H54 (cell line): ENCODE measurements at regions not wholly inside any gene's neighbourhood (a gene's known extent, or its start where the extent isn't known, plus 50 kb on each side); places are given as distances from the start of the nearest gene placed in this dataset.

ENCODE experiments used
- DNase-seq: peaks from one replicate; pipeline ENCODE4 v3.0.0; 2011; ENCODE audit warnings: low spot score, mixed read lengths; ENCODE audit not compliant: insufficient read length
- FAIRE-seq: peaks from 3 replicates; lab custom pipeline; 2011; peaks lifted over from hg19 to GRCh38; lab: Jason Lieb, UNC
- POLR2A ChIP-seq: IDR thresholded peaks from 2 replicates; pipeline ENCODE4 v1.6.1; 2011; ENCODE audit warnings: low read depth, mild to moderate bottlenecking, low read length

DNA sequence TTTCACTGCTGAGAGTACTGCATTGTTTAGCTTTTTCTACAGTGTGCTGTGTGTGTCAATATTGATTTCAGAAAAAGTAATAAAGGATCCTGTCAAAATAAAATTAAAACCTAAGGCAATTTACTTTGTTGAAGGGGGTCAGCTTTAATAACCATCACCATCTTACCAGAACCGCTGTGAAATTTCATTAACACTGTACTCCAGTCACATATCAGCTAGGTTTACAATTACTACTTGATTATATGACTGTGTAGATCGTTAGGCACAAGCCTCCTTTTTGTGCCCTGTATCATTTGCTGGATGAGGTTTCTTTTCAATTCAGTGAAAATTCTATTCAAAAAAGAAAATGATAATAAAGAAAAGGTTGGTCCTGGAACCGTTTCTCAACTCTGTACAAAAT, 917.2 kb downstream of the CENPC start:
- DNase-seq, result no peak
- no peak for TF ChIP-seq POLR2A
- no peak for FAIRE-seq

DNA sequence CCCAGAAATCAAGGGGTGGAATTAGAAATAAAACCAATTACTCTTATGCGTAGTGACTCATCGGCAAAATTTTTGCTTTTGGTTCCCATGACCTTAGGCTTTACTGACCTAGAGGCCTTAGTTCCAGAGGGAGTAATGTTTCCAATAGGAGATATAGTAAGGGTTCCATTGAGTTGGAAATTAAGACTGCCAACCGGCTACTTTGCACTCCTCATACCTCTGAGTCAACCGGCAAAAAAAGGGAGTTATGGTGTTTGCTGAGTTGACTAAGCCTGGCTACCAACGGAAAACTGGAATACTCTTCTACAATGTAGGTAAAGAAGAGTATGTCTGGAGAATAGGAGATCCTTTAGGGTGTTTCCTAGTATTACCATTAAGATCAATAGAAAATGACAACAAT, 919.8 kb downstream of the CENPC start:
- FAIRE-seq, result no peak
- no peak for TF ChIP-seq POLR2A
- no peak for DNase-seq

DNA sequence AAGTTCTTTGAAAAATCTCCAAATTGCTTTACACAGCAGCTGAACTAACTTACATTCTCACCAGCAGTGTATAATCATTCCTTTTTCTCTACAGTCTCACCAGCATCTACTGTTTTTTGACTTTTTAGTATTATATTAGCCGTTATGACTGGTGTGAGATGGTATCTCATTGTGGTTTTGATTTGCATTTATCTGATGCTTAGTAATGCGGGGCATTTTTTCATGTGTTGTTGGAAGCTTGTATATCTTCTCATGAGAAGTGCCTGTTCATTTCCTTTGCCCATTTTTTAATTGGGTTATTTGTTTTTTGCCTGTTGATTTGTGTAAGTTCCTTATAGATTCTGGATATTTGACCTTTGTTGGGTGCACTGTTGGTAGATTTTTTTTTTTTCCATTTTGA, 931.7 kb downstream of the CENPC start:
- no peak for TF ChIP-seq POLR2A
- FAIRE-seq (no peak), DNase-seq (no peak)

DNA sequence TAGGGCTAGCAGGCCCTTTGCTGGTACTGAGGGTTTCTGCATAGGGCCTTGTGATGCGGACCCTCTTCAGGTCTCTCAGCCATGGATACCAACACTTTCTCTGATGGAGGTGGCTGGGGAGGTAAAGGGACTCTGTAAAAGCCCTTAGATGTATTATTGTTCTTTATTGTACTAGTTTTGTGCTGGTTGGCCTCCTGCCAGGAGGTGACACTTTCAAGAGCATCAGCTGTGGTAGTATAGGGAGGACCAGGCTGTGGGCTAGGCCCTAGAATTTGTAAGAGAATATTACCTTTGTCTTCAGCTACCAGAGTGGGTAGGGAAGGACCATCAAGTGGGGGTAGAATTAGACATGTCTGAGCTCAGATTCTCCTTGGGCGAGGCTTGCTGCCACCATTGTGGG, 936.3 kb downstream of the CENPC start:
- no peak for FAIRE-seq
- DNase-seq, result no peak
- no peak for TF ChIP-seq POLR2A

DNA sequence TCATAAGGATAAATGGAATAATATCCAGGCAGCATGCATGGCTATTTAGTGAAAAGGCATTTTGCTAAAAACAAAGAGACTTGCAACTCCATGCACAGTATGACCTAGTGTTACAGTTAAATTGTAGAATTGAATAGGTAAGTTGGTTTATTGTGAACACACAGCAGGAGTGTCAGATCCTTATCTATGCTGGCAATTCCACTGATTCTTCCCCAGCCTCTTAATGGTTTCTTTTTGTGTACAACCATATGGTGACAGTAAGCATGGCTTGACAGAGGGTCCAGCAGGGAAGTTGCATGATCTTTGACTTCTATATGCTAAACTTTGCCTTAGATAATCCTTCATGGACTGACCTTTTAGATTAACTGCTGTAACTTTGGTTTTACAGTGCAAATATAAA, 936.6 kb upstream of the EPHA5 start:
- FAIRE-seq (no peak), DNase-seq (no peak)
- no peak for TF ChIP-seq POLR2A

DNA sequence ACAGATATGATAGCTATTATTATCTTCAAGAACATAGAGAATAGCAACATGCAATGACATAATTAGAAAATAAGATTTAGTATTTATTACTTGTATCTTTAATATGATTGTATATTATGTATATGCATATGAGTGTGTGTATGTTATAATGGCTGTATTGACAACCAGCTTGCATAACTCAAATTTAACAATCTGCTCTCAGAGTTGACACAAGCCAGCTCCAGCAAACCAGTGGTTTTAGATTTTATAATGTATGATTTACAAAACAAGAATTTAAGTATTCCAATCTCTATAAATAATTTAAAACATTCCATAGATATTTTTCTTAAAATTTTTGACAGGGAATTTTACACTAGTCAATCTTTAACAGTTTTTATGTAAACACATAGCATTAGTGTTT, 935.9 kb upstream of the EPHA5 start:
- DNase-seq (no peak), FAIRE-seq (no peak)
- no peak for TF ChIP-seq POLR2A

DNA sequence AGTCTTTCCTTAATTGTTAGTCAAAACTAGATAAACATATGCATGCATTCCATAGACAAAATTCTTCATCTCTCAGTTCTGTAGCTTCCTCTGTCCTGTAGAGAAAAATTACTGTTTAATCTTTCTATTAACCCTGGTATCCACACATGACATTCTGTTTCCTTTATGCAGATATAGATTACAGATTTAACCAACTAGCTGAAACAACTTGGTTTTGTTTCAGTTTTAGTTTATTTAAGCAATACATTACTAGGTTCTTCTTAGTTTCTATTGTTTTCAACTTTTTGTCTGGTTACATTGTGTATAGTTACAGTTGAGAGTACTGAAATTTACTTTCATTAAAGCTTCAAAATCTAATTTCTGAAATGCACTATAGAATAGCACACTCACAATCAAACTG, 933.9 kb upstream of the EPHA5 start:
- FAIRE-seq (no peak), DNase-seq (no peak)
- TF ChIP-seq POLR2A, result no peak

DNA sequence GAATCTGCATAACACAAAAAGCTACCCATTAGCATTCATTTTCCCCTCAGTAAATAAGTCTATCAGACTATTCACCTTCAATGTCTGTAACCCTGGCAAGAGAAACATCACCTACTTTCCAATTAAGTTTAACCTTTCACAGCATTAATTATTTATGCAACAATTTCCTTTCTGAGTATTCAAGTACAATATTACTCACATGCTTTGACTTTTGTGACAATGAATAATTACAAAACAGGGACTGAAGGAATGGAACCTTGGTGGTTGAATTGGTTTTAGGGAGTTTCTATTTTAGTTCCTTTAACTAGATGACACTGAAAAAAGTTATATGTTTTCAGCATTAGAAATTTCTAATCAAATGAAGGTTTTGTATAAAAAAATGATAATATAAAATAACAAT, 932.3 kb upstream of the EPHA5 start:
- DNase-seq (no peak), FAIRE-seq (no peak)
- no peak for TF ChIP-seq POLR2A

DNA sequence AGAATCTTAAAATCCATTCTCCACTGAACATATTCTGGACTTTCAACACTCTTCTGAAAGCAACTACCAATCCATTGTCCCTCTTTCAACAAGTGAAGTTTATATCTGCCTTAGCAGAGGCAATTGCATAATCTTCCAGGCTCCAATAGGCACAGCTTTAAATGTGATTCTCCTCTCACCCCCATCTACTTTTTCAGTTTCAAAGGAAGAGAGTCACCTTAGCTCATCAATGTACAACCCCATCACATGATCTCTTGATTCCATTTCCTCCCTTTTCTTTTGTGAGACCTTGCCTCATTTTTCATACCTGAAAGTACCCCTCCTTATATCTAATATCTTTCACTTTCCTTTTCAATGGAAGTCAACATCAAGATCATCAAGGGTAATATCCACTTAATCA, 921.7 kb upstream of the EPHA5 start:
- DNase-seq (no peak), FAIRE-seq (no peak)
- TF ChIP-seq POLR2A, result no peak

DNA sequence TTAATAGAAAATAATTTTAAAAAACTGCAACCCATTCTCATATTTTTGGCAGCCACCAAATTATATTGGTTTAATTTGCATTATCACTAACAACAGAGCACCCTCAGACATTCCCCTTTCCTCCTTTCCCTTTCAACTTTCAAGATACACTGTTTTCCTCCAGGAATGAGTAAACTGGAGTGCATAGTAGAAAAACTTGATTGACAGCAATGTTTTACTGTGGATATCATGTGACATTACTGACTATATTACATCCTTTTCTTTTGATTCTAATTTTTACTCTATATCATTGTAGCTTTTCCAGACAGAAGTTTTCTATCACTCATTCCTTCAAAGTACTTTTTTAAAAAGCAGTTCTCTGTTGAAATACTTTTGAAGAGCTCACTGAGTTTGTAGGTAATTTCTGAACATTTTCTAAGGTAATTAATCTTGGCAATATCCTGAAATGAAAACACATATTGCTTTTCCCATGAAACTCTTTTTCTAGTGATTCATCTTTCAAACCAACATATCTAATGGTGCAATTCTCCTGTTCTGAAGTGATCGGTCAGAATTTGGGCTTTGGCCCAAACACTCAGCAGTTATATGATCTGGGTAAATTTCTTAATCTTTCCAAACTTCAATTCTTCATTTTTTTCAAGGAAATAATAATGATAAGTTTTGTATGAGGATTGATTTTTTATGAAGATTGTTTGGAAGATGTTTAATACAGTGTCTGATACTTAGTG, 920.4 kb upstream of the EPHA5 start:
- TF ChIP-seq POLR2A, result no peak
- DNase-seq (no peak), FAIRE-seq (no peak)

DNA sequence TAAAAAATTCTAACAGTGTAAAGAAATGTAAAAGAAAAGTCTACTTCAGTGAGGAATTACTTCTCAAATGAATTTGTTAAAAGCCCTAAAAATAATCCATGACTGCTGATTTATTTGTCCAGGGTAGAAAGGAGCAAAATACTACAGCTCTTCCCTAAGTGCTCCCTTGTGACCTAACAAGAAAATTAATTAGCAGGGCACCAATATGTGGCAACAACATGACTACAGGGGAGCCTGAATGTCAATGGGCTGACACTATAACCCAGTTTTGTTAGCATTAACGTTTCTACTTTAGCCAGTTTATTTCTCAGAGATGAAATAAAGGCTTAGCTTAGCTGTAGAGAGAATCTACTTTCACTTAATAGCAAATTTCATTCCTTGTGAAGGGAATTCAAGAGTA, 918.9 kb upstream of the EPHA5 start:
- no peak for FAIRE-seq
- no peak for DNase-seq
- TF ChIP-seq POLR2A, result no peak

DNA sequence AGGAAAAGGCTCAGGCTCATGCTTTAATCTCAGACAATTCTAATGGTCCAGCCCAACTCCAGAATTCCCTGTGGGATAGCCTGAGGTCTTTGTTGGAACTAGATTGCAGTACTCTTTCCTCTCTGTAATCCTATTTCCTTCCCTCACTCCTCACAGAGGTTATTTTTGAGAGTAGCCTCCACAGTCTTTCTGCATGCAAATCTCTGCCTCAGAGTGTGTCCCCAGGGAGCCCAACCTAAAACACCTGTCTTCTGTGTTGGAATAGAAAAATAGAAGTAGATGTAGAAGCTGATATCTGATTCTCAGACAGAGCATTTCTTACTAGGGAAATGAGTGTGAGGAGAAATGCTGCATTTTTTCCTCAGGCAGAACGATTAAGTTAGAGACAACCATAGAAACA, 915.5 kb upstream of the EPHA5 start:
- no peak for DNase-seq
- FAIRE-seq, result no peak
- TF ChIP-seq POLR2A, result no peak

DNA sequence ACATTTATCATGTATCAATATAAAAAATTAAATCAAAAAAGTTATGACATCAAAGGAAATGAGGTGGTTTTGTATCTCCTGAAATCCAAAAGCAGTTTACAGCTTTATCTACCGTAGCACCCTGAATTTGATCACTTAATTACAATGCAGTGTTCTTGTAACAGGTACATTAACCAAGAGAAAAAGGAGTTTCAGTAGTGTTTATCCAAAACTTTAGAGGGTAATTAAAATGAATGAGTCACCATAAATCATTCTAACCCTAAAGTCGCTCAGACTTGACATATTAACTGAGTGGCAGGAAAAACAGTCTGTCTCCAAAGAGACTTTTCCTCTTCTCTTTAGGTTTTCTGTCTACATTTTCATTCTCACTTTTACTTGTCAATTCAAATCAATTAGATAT, 907.6 kb upstream of the EPHA5 start:
- TF ChIP-seq POLR2A, result no peak
- FAIRE-seq, result no peak
- DNase-seq, result no peak

DNA sequence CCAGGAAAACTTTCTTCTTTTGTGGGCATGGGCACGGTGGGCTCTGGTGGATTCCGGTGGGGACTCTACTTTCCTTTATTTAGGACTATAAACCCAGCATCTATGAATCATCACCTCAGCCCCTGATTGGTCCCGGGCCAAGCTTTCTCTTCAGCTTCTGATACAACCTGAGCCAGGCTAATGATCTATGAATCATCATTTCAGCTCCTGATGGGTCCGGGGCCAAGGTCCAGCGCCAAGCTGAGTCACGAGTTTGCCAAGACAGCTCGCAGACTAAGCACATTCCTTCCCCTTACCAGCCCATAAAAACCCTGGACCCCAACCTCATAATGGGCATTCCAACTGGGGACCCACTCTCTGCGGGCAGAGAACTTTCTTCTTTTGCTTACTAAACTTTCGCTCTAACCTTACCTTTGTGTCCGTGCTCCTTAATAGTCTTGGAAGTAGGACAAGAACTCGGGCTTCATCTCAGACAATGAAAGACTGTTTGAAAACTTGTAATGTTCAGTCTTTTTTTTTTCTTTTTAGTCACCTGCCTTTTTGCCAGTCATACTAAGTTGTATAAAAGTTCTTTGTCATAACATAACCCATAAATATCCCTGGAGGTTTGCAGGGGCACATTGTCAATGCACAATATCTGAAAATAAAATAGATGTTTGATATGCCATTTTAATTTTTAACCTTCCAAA, 904.9 kb upstream of the EPHA5 start:
- DNase-seq (peak; percentile 20), FAIRE-seq (peak; percentile 96)
- no peak for TF ChIP-seq POLR2A

DNA sequence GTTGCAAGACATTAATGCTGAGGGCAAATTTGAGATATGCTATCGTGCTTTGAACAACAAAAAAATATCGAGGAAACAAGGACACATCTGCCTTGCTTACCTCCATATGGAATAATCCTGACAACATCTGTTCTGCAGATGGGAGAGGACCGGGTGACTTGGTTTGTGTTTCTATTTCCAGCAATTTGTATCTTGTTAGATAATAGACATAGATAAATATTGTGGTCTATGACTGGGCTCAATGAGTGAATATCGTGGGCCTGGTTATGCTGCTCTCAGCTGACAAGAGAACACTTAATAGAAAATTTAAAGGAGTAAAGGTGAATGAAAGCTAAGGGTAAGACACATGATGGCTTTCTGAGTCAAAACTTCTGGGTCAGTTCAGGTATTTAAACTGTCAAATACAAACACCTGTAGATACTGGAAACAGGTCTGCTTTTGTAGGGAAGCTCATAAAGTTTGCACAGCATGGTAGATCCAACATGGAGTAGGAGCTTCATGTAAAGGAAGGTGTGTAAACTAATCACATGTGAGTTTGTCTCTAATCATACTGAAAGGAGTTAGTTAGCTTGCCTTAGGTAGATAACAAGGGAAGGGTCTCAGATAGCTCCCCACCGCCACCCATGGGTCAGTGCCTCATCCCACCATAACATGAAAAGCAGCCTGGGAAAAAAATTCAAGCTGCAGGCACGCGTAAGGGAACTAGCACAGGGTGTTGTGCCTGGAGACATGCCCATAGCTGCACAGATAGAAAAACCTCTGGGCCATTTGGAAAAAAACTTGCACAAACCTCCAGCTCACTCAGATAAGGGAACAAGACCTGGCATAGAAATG, 904.1 kb upstream of the EPHA5 start:
- FAIRE-seq, result no peak
- no peak for DNase-seq
- TF ChIP-seq POLR2A, result no peak
